Loucy (cell line): ENCODE measurements at regions not wholly inside any gene's neighbourhood (a gene's known extent, or its start where the extent isn't known, plus 50 kb on each side); places are given as distances from the start of the nearest gene placed in this dataset.

Experiments used
- H2AFZ ChIP-seq: fragments of 200-600 bp; sonication (generic); 2 replicates; pipeline ENCODE4 v1.6.0; 2016; ENCODE audit warnings: antibody characterized with exemption, mild to moderate bottlenecking, low read length, moderate library complexity
- H3F3A ChIP-seq: fragments of 200-600 bp; 2 replicates; pipeline ENCODE4 v1.6.0; 2016; ENCODE audit warnings: antibody characterized with exemption, low read depth, mild to moderate bottlenecking
- H3K27me3 ChIP-seq: fragments of 200-600 bp; sonication (generic); 2 replicates; pipeline ENCODE4 v1.6.1; 2014; ENCODE audit warnings: low read length, mild to moderate bottlenecking; ENCODE audit not compliant: insufficient read depth, poor library complexity, severe bottlenecking
- H3K36me3 ChIP-seq: fragments of 200-600 bp; sonication (generic); 2 replicates; pipeline ENCODE4 v1.6.1; 2016; ENCODE audit warnings: low read length; ENCODE audit not compliant: insufficient read depth
- H3K4me1 ChIP-seq: fragments of 200-600 bp; sonication (generic); 2 replicates; pipeline ENCODE4 v1.5.1; 2014; ENCODE audit warnings: low read length, mild to moderate bottlenecking; ENCODE audit not compliant: insufficient read depth, poor library complexity, severe bottlenecking
- H3K4me2 ChIP-seq: fragments of 200-600 bp; sonication (generic); 2 replicates; pipeline ENCODE4 v1.6.0; 2014; ENCODE audit warnings: antibody characterized with exemption, low read length, low read depth, mild to moderate bottlenecking; ENCODE audit not compliant: poor library complexity, severe bottlenecking
- H3K4me3 ChIP-seq: fragments of 200-600 bp; sonication (generic); 2 replicates; pipeline ENCODE4 v1.5.1; 2014; ENCODE audit warnings: low read length, mild to moderate bottlenecking, mixed read lengths; ENCODE audit not compliant: poor library complexity, severe bottlenecking
- H3K79me2 ChIP-seq: fragments of 200-600 bp; sonication (generic); 2 replicates; pipeline ENCODE4 v1.6.1; 2014; ENCODE audit warnings: low read length; ENCODE audit not compliant: insufficient read depth
- H3K9ac ChIP-seq: fragments of 200-600 bp; sonication (generic); 2 replicates; pipeline ENCODE4 v1.6.0; 2014; ENCODE audit warnings: mild to moderate bottlenecking, low read depth, low read length, moderate library complexity; ENCODE audit not compliant: poor library complexity, severe bottlenecking
- H3K9me2 ChIP-seq: fragments of 200-600 bp; sonication (generic); replicated peaks from 2 replicates; pipeline ENCODE4 v1.6.1; 2016; ENCODE audit warnings: low read depth, low read length, mixed read lengths
- H3K9me3 ChIP-seq: fragments of 200-600 bp; sonication (generic); 2 replicates; pipeline ENCODE4 v1.6.1; 2014; ENCODE audit warnings: mild to moderate bottlenecking, antibody characterized with exemption, low read length, low read depth; ENCODE audit not compliant: insufficient read depth
- H4K20me1 ChIP-seq: fragments of 200-600 bp; sonication (generic); 2 replicates; pipeline ENCODE4 v1.6.0; 2014; ENCODE audit warnings: antibody characterized with exemption, low read length, mild to moderate bottlenecking; ENCODE audit not compliant: insufficient read depth, poor library complexity, severe bottlenecking
- EZH2phosphoT487 ChIP-seq: fragments of 200-600 bp; IDR thresholded peaks from 2 replicates; pipeline ENCODE4 v1.6.1; 2018; ENCODE audit warnings: antibody characterized with exemption, mild to moderate bottlenecking, moderate library complexity, borderline replicate concordance
- TF ChIP-seq, protein P1 (sequence below): fragments of 200-600 bp; sonication (generic); conservative IDR thresholded peaks from 2 replicates; pipeline ENCODE4 v1.5.1; 2014; ENCODE audit warnings: mild to moderate bottlenecking, antibody characterized with exemption, low read length

GRCh38 chr6:1013656-1014430 is 298.1 kb upstream of the FOXQ1 start:
- no peak overlapping the region for H2AFZ ChIP-seq

DNA sequence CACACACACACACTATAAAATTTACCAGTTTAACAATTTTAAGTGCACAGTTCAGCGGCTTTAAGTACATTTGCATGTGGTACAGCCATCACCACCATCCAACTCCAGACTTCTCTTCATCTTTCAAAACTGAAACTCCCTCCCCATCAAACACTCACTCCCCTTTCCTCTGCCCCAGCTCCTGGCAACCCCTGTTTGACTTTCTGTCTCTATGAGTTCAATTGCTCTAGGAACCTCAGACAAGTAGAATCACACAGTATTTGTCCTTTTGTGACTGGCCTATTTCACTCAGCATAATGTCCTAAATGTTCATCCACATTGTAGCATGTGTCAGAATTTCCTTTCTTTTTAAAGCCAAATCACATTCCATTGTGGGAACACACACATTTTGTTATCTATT is 302.8 kb upstream of the FOXQ1 start:
- H3K9me3 ChIP-seq: no peaks in the 10 kb centered on the region; the same call in 1 of the 2 replicates
- H2AFZ ChIP-seq: no peak overlapping the region
- no peaks in the 10 kb centered on the region for H3K79me2 ChIP-seq
- H3K9ac ChIP-seq: no peak overlapping the region
- no peaks in the 10 kb centered on the region for H3K9me2 ChIP-seq
- H4K20me1 ChIP-seq: no peaks in the 10 kb centered on the region
- H3F3A ChIP-seq: no peaks in the 10 kb centered on the region
- H3K4me2 ChIP-seq: no peak overlapping the region
- H3K4me3 ChIP-seq: no peak overlapping the region
- TF ChIP-seq, protein P1, sequence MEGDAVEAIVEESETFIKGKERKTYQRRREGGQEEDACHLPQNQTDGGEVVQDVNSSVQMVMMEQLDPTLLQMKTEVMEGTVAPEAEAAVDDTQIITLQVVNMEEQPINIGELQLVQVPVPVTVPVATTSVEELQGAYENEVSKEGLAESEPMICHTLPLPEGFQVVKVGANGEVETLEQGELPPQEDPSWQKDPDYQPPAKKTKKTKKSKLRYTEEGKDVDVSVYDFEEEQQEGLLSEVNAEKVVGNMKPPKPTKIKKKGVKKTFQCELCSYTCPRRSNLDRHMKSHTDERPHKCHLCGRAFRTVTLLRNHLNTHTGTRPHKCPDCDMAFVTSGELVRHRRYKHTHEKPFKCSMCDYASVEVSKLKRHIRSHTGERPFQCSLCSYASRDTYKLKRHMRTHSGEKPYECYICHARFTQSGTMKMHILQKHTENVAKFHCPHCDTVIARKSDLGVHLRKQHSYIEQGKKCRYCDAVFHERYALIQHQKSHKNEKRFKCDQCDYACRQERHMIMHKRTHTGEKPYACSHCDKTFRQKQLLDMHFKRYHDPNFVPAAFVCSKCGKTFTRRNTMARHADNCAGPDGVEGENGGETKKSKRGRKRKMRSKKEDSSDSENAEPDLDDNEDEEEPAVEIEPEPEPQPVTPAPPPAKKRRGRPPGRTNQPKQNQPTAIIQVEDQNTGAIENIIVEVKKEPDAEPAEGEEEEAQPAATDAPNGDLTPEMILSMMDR: no peak
- no peak for TF ChIP-seq EZH2phosphoT487
- H3K4me1 ChIP-seq: no peaks in the 10 kb centered on the region
- no peaks in the 10 kb centered on the region for H3K36me3 ChIP-seq
- no peaks in the 10 kb centered on the region for H3K27me3 ChIP-seq

More at GRCh38 chr6:1013656-1014430, 298.1 kb upstream of the FOXQ1 start:
- Histone ChIP-seq H3K36me3 (no peaks in the 10 kb centered on the region), H3K9ac (no peak overlapping the region), H3K27me3 (no peaks in the 10 kb centered on the region), H3K9me3 (no peaks in the 10 kb centered on the region; the same call in 1 of the 2 replicates), H3K4me1 (no peaks in the 10 kb centered on the region), H3F3A (no peaks in the 10 kb centered on the region), H3K9me2 (no peaks in the 10 kb centered on the region), H3K79me2 (no peaks in the 10 kb centered on the region), H3K4me3 (no peak overlapping the region), H4K20me1 (no peaks in the 10 kb centered on the region), H3K4me2 (no peak overlapping the region)
- TF ChIP-seq, protein P1: no peak
- TF ChIP-seq EZH2phosphoT487: no peak

GRCh38 chr6:1007159-1007558 is 304.7 kb upstream of the FOXQ1 start:
- Histone ChIP-seq H2AFZ (no peak overlapping the region), H3K9ac (no peak overlapping the region), H3K27me3 (no peaks in the 10 kb centered on the region), H3K36me3 (no peaks in the 10 kb centered on the region), H3K4me1 (no peaks in the 10 kb centered on the region), H3K4me2 (no peak overlapping the region), H3F3A (no peaks in the 10 kb centered on the region), H3K9me2 (no peaks in the 10 kb centered on the region), H3K4me3 (no peak overlapping the region), H3K9me3 (no peaks in the 10 kb centered on the region), H4K20me1 (no peaks in the 10 kb centered on the region), H3K79me2 (no peaks in the 10 kb centered on the region)
- TF ChIP-seq EZH2phosphoT487: no peak
- TF ChIP-seq, protein P1: no peak
